ENCODE measurements at regions not wholly inside any gene's neighbourhood (a gene's known extent, or its start where the extent isn't known, plus 50 kb on each side); places are given as distances from the start of the nearest gene placed in this dataset.

GRCh38 chr6:169165561-169166300 is 87.9 kb downstream of the THBS2 start:
- no peak overlapping the region for H3K4me3 ChIP-seq (ENCODE audit: low read depth, low read length)
- no peak for TF ChIP-seq CTCF (IDR thresholded peaks at IDR 0.05; ENCODE audit: low read depth, low read length)

GRCh38 chr6:169164986-169165385 is 88.7 kb downstream of the THBS2 start:
- no peak for TF ChIP-seq CTCF (IDR thresholded peaks at IDR 0.05; ENCODE audit: low read depth, low read length)
- H3K4me3 ChIP-seq (ENCODE audit: low read depth, low read length): no peak overlapping the region

- no peak for TF ChIP-seq CTCF (IDR thresholded peaks at IDR 0.05; ENCODE audit: low read depth, low read length)
Measured at GRCh38 chr6:169164451-169164850, 89.2 kb downstream of the THBS2 start.

GRCh38 chr6:169163411-169163901 is 90.2 kb downstream of the THBS2 start:
- no peak for TF ChIP-seq CTCF (IDR thresholded peaks at IDR 0.05; ENCODE audit: low read depth, low read length)
- H3K4me3 ChIP-seq (ENCODE audit: low read depth, low read length): 0 out of 2 replicates have a peak overlapping the region, but pooled peaks have one; percentile 20

More at GRCh38 chr6:169164451-169164850, 89.2 kb downstream of the THBS2 start:
- H3K4me3 ChIP-seq (ENCODE audit: low read depth, low read length): no peak overlapping the region

- TF ChIP-seq CTCF (IDR thresholded peaks at IDR 0.05; ENCODE audit: low read depth, low read length): no peak
- H3K4me3 ChIP-seq (ENCODE audit: low read depth, low read length): peak overlapping the region; percentile 22; the same call in 1 of the 2 replicates
Measured at GRCh38 chr6:169162752-169163407, 90.8 kb downstream of the THBS2 start.

- peak overlapping the region; percentile 22; the same call in 1 of the 2 replicates for H3K4me3 ChIP-seq (ENCODE audit: low read depth, low read length)
Measured at GRCh38 chr6:169162249-169162648, 91.4 kb downstream of the THBS2 start.

More at GRCh38 chr6:169162249-169162648, 91.4 kb downstream of the THBS2 start:
- TF ChIP-seq CTCF (IDR thresholded peaks at IDR 0.05; ENCODE audit: low read depth, low read length): no peak
